ENCODE measurements at regions not wholly inside any gene's neighbourhood (a gene's known extent, or its start where the extent isn't known, plus 50 kb on each side); places are given as distances from the start of the nearest gene placed in this dataset.

- no peak for TF ChIP-seq CTCF (IDR thresholded peaks at IDR 0.05; ENCODE audit: insufficient read depth, low read length, poor library complexity, severe bottlenecking)
- H3K4me3 ChIP-seq (ENCODE audit: low read depth, low read length), result no peak overlapping the region
- H3K36me3 ChIP-seq (ENCODE audit: control insufficient read depth, insufficient read depth, low read length), result no peaks in the 10 kb centered on the region
- no peak for DNase-seq (ENCODE audit: low read depth)
- no peaks in the 10 kb centered on the region for H3K27me3 ChIP-seq (ENCODE audit: control insufficient read depth, insufficient read depth, low read length)
These were observed 91.5 kb upstream of the DHRSX start for GRCh38 chrX:2592279-2592678.

GRCh38 chrX:2589186-2590020 lies 88.6 kb upstream of the DHRSX start:
- DNase-seq (ENCODE audit: low read depth), result no peak
- TF ChIP-seq CTCF (IDR thresholded peaks at IDR 0.05; ENCODE audit: insufficient read depth, low read length, poor library complexity, severe bottlenecking), result no peak
- Histone ChIP-seq H3K27me3 (ENCODE audit: control insufficient read depth, insufficient read depth, low read length) (peaks cover 17% of the 10 kb centered on the region), H3K4me3 (ENCODE audit: low read depth, low read length) (no peak overlapping the region), H3K36me3 (ENCODE audit: control insufficient read depth, insufficient read depth, low read length) (no peaks in the 10 kb centered on the region)

- Histone ChIP-seq H3K36me3 (ENCODE audit: control insufficient read depth, insufficient read depth, low read length) (no peaks in the 10 kb centered on the region), H3K27me3 (ENCODE audit: control insufficient read depth, insufficient read depth, low read length) (peaks cover 26% of the 10 kb centered on the region), H3K4me3 (ENCODE audit: low read depth, low read length) (no peak overlapping the region)
- DNase-seq (ENCODE audit: low read depth), result no peak
- no peak for TF ChIP-seq CTCF (IDR thresholded peaks at IDR 0.05; ENCODE audit: insufficient read depth, low read length, poor library complexity, severe bottlenecking)
These were observed 87.3 kb upstream of the DHRSX start for GRCh38 chrX:2588049-2588448.

GRCh38 chrX:2587146-2587545 lies 86.4 kb upstream of the DHRSX start:
- no peak for DNase-seq (ENCODE audit: low read depth)
- TF ChIP-seq CTCF (IDR thresholded peaks at IDR 0.05; ENCODE audit: insufficient read depth, low read length, poor library complexity, severe bottlenecking), result no peak
- peaks cover 34% of the 10 kb centered on the region for H3K27me3 ChIP-seq (ENCODE audit: control insufficient read depth, insufficient read depth, low read length)

GRCh38 chrX:2585158-2585470 lies 84.3 kb upstream of the DHRSX start:
- Histone ChIP-seq H3K36me3 (ENCODE audit: control insufficient read depth, insufficient read depth, low read length) (no peaks in the 10 kb centered on the region), H3K27me3 (ENCODE audit: control insufficient read depth, insufficient read depth, low read length) (peaks cover 43% of the 10 kb centered on the region), H3K4me3 (ENCODE audit: low read depth, low read length) (no peak overlapping the region)
- no peak for DNase-seq (ENCODE audit: low read depth)
- TF ChIP-seq CTCF (IDR thresholded peaks at IDR 0.05; ENCODE audit: insufficient read depth, low read length, poor library complexity, severe bottlenecking), result no peak

More at GRCh38 chrX:2587146-2587545, 86.4 kb upstream of the DHRSX start:
- Histone ChIP-seq H3K36me3 (ENCODE audit: control insufficient read depth, insufficient read depth, low read length) (no peaks in the 10 kb centered on the region), H3K4me3 (ENCODE audit: low read depth, low read length) (no peak overlapping the region)

Data from kidney epithelial cell (primary cell).